ENCODE measurements at regions not wholly inside any gene's neighbourhood (a gene's known extent, or its start where the extent isn't known, plus 50 kb on each side); places are given as distances from the start of the nearest gene placed in this dataset.

- no peak overlapping the region for H3K4me3 ChIP-seq (ENCODE audit: low read depth, low read length)
- ChIA-PET CTCF (no interaction called here), POLR2A (no interaction called here)
- no peak for DNase-seq (ENCODE audit: low read depth)
- no peaks in the 10 kb centered on the region for H3K36me3 ChIP-seq (ENCODE audit: control insufficient read depth, insufficient read depth, low read length)
- H3K27me3 ChIP-seq (ENCODE audit: control insufficient read depth, insufficient read depth, low read length) = no peaks in the 10 kb centered on the region
- TF ChIP-seq CTCF (IDR thresholded peaks at IDR 0.05; ENCODE audit: insufficient read depth, low read depth, low read length) = no peak
These were observed 84.9 kb downstream of the ZC3H11B start for GRCh38 chr1:219527994-219528393.

GRCh38 chr1:219526074-219526473 lies 86.8 kb downstream of the ZC3H11B start:
- ChIA-PET CTCF (no interaction called here), POLR2A (no interaction called here)
- H3K4me3 ChIP-seq (ENCODE audit: low read depth, low read length) = no peak overlapping the region
- no peaks in the 10 kb centered on the region for H3K27me3 ChIP-seq (ENCODE audit: control insufficient read depth, insufficient read depth, low read length)
- no peaks in the 10 kb centered on the region for H3K36me3 ChIP-seq (ENCODE audit: control insufficient read depth, insufficient read depth, low read length)
- no peak for TF ChIP-seq CTCF (IDR thresholded peaks at IDR 0.05; ENCODE audit: insufficient read depth, low read depth, low read length)
- no peak for DNase-seq (ENCODE audit: low read depth)

- no peak for DNase-seq (ENCODE audit: low read depth)
- ChIA-PET POLR2A (no interaction called here), CTCF (interaction anchor here (0.6 to 0.7 kb wide), 2 partner anchors 10 to 17 kb away, joined by 3 read pairs; no protein-coding TSS in a partner anchor)
- Histone ChIP-seq H3K27me3 (ENCODE audit: control insufficient read depth, insufficient read depth, low read length) (no peaks in the 10 kb centered on the region), H3K4me3 (ENCODE audit: low read depth, low read length) (no peak overlapping the region), H3K36me3 (ENCODE audit: control insufficient read depth, insufficient read depth, low read length) (no peaks in the 10 kb centered on the region)
- no peak for TF ChIP-seq CTCF (IDR thresholded peaks at IDR 0.05; ENCODE audit: insufficient read depth, low read depth, low read length)
These were observed 89.5 kb downstream of the ZC3H11B start for GRCh38 chr1:219523411-219523810.

- TF ChIP-seq CTCF (IDR thresholded peaks at IDR 0.05; ENCODE audit: insufficient read depth, low read depth, low read length) = no peak
- no peak for DNase-seq (ENCODE audit: low read depth)
- no peak overlapping the region for H3K4me3 ChIP-seq (ENCODE audit: low read depth, low read length)
- POLR2A ChIA-PET = no interaction called here
- no peaks in the 10 kb centered on the region for H3K36me3 ChIP-seq (ENCODE audit: control insufficient read depth, insufficient read depth, low read length)
- CTCF ChIA-PET = interaction anchor here (1.1 kb wide), 1 partner anchor 140 kb away, joined by 3 read pairs; no protein-coding TSS in a partner anchor
- no peaks in the 10 kb centered on the region for H3K27me3 ChIP-seq (ENCODE audit: control insufficient read depth, insufficient read depth, low read length)
These were observed 91.6 kb downstream of the ZC3H11B start for GRCh38 chr1:219521325-219521724.

- no peak for TF ChIP-seq CTCF (IDR thresholded peaks at IDR 0.05; ENCODE audit: insufficient read depth, low read depth, low read length)
- no peak overlapping the region for H3K4me3 ChIP-seq (ENCODE audit: low read depth, low read length)
- DNase-seq (ENCODE audit: low read depth) = no peak
- H3K36me3 ChIP-seq (ENCODE audit: control insufficient read depth, insufficient read depth, low read length) = no peaks in the 10 kb centered on the region
- POLR2A ChIA-PET = no interaction called here
- H3K27me3 ChIP-seq (ENCODE audit: control insufficient read depth, insufficient read depth, low read length) = 0 out of 2 replicates have a peak, but pooled peaks cover 1% of the 10 kb centered on the region
- CTCF ChIA-PET = interaction anchor here (0.6 to 1.1 kb wide), 2 partner anchors 51 to 141 kb away, joined by 3 read pairs; no protein-coding TSS in a partner anchor
These were observed 92.7 kb downstream of the ZC3H11B start for GRCh38 chr1:219520241-219520640.

All from BJ (cell line).